Activated B cell treated with CpG ODN at 0.5 μM for 24 hours (primary cell): ENCODE measurements at regions not wholly inside any gene's neighbourhood (a gene's known extent, or its start where the extent isn't known, plus 50 kb on each side); places are given as distances from the start of the nearest gene placed in this dataset.
"Not testable (repeated sequence)": the region's sequence is repeated elsewhere in the genome, so short reads cannot be mapped to it uniquely, and the experiment has no call there.

ENCODE experiments used
- ATAC-seq: fragments of 200-7000 bp; cut with Tn5 transposase; one replicate; pipeline ENCODE4 v1.10.0; 2021; ENCODE audit warnings: low read depth, mild to moderate bottlenecking, moderate library complexity
- CTCF ChIA-PET: fragments of 350-600 bp; sonication (Branson Sonifier 250); formaldehyde crosslinking; loops from one replicate; lab custom pipeline; 2021; ENCODE audit warnings: antibody characterized with exemption; lab: Charles Lee
- POLR2A ChIA-PET: fragments of 350-600 bp; sonication (Branson Sonifier 250); formaldehyde crosslinking; loops from one replicate; lab custom pipeline; 2021; ENCODE audit warnings: antibody characterized with exemption; lab: Charles Lee
- DNase-seq: peaks from one replicate; pipeline ENCODE4 v3.0.0; 2022
- H3K27ac Mint-ChIP-seq: one replicate; pipeline ENCODE4 v1.8.0; 2020; ENCODE audit warnings: mixed read lengths
- H3K27me3 Mint-ChIP-seq: one replicate; pipeline ENCODE4 v1.8.0; 2021; ENCODE audit warnings: mixed read lengths
- H3K36me3 Mint-ChIP-seq: one replicate; pipeline ENCODE4 v1.8.0; 2021; ENCODE audit warnings: low read depth, mixed read lengths
- H3K4me1 Mint-ChIP-seq: one replicate; pipeline ENCODE4 v1.8.0; 2021; ENCODE audit warnings: mixed read lengths
- H3K4me3 Mint-ChIP-seq: one replicate; pipeline ENCODE4 v1.8.0; 2020; ENCODE audit warnings: mild to moderate bottlenecking, mixed read lengths
- H3K9me3 Mint-ChIP-seq: one replicate; pipeline ENCODE4 v1.8.0; 2020; ENCODE audit warnings: mixed read lengths
- intact Hi-C: fragments of 100-400 bp; cut with micrococcal nuclease; formaldehyde crosslinking; loops from one replicate; pipeline ENCODE4 v1.15.1; 2024
- TF ChIP-seq, protein P1 (sequence below): fragments of 200-600 bp; IDR thresholded peaks from one replicate; pipeline ENCODE4 v1.8.0; 2022; ENCODE audit warnings: antibody characterized with exemption, mild to moderate bottlenecking

DNA sequence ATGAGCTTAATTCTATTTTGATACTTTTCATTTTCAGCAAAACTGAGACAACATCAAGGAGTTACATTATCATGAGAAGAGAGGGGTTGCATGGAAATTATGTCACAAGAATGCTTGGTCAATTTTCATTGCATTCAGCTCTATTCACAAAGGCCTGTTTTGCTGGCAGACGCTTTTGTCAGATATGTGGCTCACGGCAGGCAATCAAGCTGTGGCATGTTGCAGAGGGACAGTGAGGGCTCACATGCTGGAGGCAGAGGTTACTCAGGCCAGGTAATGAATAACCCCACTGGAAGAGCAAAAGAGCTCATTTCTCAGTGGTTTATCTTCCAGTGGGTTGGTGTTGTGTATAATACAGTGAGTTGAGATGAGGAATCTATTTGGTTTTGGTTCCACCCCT, 98.7 kb upstream of the RBFOX1 start:
- Mint-ChIP-seq H3K27ac (no peak overlapping the region), H3K27me3 (no peaks in the 10 kb centered on the region), H3K36me3 (no peaks in the 10 kb centered on the region), H3K4me1 (no peaks in the 10 kb centered on the region), H3K9me3 (peaks cover 4% of the 10 kb centered on the region), H3K4me3 (no peak overlapping the region)
- TF ChIP-seq, protein P1, sequence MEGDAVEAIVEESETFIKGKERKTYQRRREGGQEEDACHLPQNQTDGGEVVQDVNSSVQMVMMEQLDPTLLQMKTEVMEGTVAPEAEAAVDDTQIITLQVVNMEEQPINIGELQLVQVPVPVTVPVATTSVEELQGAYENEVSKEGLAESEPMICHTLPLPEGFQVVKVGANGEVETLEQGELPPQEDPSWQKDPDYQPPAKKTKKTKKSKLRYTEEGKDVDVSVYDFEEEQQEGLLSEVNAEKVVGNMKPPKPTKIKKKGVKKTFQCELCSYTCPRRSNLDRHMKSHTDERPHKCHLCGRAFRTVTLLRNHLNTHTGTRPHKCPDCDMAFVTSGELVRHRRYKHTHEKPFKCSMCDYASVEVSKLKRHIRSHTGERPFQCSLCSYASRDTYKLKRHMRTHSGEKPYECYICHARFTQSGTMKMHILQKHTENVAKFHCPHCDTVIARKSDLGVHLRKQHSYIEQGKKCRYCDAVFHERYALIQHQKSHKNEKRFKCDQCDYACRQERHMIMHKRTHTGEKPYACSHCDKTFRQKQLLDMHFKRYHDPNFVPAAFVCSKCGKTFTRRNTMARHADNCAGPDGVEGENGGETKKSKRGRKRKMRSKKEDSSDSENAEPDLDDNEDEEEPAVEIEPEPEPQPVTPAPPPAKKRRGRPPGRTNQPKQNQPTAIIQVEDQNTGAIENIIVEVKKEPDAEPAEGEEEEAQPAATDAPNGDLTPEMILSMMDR: no peak
- DNase-seq (no peak), ATAC-seq (no peak)
- intact Hi-C loops: no loop called here
- CTCF ChIA-PET: no interaction called here
- POLR2A ChIA-PET: no interaction called here

- no peak overlapping the region for H3K27ac Mint-ChIP-seq
- H3K36me3 Mint-ChIP-seq: no peaks in the 10 kb centered on the region
- no peak overlapping the region for H3K4me3 Mint-ChIP-seq
- intact Hi-C loops: no loop called here
- H3K27me3 Mint-ChIP-seq: no peaks in the 10 kb centered on the region
- ChIA-PET POLR2A (no interaction called here), CTCF (no interaction called here)
- no peak for ATAC-seq
- H3K4me1 Mint-ChIP-seq: no peaks in the 10 kb centered on the region
- peaks cover 4% of the 10 kb centered on the region for H3K9me3 Mint-ChIP-seq
- TF ChIP-seq, protein P1: no peak
- DNase-seq: no peak
Observed at GRCh38 chr16:7231762-7232161, 100.9 kb upstream of the RBFOX1 start.

DNA sequence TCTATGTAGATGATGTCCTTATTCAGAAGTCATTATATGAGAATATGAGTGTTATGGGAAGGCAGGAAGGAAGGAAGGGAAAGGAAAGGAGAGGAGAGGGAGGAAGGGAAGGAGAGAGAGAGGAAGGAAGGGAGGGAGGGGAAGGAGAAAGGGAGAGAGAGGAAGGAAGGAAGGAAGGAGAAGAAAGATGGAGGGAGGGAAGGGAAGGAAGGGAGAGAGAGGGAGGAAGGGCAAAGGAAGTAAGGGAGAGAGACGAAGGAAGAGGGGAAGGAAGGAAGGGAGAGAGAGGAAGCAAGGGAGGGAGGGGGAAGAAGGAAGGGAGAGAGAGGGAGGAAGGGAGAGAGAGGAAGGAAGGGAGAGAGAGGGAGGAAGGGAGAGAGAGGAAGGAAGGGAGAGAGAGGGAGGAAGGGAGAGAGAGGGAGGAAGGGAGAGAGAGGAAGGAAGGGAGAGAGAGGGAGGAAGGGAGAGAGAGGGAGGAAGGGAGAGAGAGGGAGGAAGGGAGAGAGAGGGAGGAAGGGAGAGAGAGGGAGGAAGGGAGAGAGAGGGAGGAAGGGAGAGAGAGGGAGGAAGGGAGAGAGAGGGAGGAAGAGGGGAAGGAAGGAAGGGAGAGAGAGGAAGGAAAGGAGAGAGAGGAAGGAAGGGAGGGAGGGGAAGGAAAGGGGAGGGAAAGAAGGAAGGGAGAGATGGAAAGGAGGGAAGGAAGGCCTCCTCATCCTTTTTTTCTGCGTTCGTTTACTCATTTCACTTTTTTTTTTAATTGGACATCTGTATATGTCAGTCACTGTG, 103.0 kb upstream of the RBFOX1 start:
- H3K4me3 Mint-ChIP-seq, ATAC-seq, intact Hi-C loops, H3K9me3 Mint-ChIP-seq, POLR2A ChIA-PET, H3K27ac Mint-ChIP-seq, H3K36me3 Mint-ChIP-seq, DNase-seq, H3K27me3 Mint-ChIP-seq, H3K4me1 Mint-ChIP-seq, CTCF ChIA-PET: not testable (repeated sequence)

- Mint-ChIP-seq H3K36me3 (no peaks in the 10 kb centered on the region), H3K4me3 (no peak overlapping the region)
Observed at GRCh38 chr16:7227229-7227721, 105.4 kb upstream of the RBFOX1 start.

DNA sequence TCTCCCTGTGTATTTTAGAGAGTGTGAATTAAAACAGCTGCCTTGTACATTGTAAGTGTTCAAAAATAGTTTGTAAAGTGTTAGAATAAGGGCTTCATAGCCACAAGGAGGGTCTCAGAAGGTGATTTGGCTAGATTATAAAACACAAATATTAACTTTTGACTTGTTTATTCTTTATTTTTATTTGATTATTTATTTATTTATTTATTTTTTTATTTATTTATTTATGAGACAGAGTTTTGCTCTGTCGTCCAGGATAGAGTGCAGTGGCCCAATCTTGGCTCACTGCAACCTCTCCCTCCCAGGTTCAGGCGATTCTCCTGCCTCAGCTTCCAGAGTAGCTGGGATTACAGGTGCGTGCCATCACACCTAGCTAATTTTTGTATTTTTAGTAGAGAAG, 111.5 kb upstream of the RBFOX1 start:
- no peak overlapping the region for H3K27ac Mint-ChIP-seq
- intact Hi-C loops: no loop called here
- no peaks in the 10 kb centered on the region for H3K4me1 Mint-ChIP-seq
- ATAC-seq (no peak), DNase-seq (no peak)
- no peaks in the 10 kb centered on the region for H3K36me3 Mint-ChIP-seq
- H3K4me3 Mint-ChIP-seq: no peak overlapping the region
- CTCF ChIA-PET: no interaction called here
- POLR2A ChIA-PET: no interaction called here
- peaks cover 7% of the 10 kb centered on the region for H3K9me3 Mint-ChIP-seq
- H3K27me3 Mint-ChIP-seq: no peaks in the 10 kb centered on the region
- TF ChIP-seq, protein P1: no peak

More at GRCh38 chr16:7227229-7227721, 105.4 kb upstream of the RBFOX1 start:
- H3K4me1 Mint-ChIP-seq: no peaks in the 10 kb centered on the region
- intact Hi-C loops: no loop called here
- POLR2A ChIA-PET: no interaction called here
- H3K27ac Mint-ChIP-seq: no peak overlapping the region
- CTCF ChIA-PET: no interaction called here
- peaks cover 2% of the 10 kb centered on the region for H3K9me3 Mint-ChIP-seq
- DNase-seq (no peak), ATAC-seq (no peak)
- TF ChIP-seq, protein P1: no peak
- no peaks in the 10 kb centered on the region for H3K27me3 Mint-ChIP-seq
